ENCODE measurements at regions not wholly inside any gene's neighbourhood (a gene's known extent, or its start where the extent isn't known, plus 50 kb on each side); places are given as distances from the start of the nearest gene placed in this dataset.

DNA sequence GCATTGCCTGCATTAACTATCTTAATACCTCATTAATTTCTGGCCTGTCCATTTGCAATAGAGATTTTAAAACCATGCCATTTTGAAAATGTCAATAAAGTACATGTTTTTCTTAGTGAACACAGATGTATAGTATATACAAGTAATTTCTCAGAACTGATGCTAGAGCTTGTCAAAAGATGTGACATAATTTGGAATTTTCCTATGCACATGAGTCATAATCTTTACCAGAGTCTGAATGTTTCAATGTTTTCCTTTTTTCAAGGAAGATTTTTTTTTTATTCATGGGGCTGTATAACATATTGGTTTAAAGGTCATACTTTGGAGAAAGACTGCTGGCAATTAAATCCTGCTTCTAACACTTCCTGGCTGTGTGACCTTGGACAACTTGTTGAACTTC is 1347.5 kb upstream of the ADGRB3 start:
- DNase-seq, result no peak

DNA sequence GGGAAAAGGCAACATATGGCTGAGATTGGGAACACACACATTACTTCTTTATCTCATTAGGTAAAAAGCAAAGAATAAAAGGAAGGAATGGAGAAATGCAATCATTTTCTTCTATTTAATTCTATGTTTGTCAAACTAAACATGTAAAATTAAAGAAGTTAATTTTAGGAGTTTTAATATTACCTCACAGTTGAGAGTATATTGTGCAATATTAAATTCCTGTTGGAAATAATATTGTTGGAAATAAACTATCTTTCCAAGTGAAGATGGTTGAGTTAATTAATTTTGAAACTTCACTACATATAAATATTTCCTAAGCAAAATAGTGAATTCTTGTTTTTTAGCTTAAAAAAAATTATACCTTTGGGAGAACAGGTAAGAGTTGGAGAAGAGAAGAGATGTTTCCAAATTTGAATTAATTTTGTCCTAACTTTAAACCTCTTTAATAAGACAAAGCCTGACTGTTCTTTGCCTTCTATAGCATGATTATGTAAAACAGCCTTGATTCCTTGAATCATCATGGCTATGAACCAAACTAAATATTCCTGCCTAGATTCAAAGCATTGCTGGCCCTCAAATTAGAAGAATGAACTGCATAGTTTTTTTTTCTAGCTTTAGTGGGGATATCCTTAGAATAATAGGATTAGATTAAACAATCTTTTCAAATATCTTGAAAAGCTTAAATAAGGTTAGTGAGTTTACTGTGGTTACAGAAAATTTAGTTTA is 1349.1 kb upstream of the ADGRB3 start:
- DNase-seq, result no peak

DNA sequence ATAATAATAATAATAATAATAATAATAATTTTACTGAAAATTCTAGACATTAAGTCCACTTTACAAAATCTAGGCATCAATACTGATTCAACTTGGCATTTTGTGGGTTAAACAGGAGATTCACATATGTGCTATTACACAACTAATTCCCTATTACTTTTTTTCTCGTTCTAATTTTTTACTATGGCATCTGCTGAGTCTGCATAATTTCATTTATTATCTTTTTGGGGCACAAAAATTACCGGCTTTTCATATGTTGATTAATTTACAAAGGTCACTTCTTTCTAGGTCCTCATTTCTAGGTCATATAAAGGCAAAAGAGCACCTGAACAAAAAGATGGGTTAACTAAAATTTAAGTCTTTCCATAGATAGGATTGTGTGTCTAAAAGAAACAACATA is 1357.8 kb upstream of the ADGRB3 start:
- no peak for DNase-seq

DNA sequence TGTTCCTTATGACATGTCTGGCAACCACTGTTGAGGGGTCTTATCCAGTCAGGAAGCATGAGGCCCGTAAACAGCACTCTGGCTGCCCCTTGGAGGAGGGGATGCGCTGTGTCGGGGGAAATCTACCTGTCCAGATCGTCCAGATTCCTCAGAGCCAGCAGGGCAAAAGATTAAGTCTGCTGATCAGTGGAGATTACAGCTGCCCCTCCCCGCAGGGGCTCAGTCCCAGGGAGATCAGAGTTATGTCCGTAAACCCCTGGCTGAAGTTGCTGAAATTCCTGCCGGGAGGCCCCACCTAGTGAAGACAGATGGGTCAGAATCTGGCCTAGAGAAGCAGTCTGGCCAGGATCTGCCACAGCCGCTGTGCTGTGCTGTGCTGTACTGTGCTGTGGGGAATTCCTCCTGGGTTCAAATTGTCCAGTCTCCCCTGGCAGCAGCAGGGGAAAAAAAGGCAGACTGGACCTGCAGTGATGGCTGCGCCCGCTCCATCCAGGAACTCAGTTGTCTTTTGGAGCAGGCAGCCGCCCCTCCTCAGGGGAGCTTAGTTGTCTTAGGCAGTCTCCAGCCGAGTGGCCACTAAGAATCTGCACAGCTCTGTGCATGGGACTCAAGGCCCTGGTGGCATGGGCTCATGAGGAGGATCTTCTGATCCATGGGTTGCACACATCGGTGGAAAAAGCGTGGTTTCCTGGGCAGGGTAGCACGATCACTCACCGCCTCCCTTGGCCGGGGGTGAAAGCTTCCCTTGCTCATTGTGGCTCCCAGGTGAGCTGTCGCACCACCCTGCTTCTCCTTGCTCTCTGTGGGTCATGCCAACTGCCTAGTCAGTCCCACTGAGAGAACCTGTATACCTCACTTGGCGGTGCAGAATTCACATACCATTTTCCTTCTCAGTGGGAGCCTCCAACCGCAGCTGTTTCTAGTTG is 1368.8 kb upstream of the ADGRB3 start:
- DNase-seq, result no peak

DNA sequence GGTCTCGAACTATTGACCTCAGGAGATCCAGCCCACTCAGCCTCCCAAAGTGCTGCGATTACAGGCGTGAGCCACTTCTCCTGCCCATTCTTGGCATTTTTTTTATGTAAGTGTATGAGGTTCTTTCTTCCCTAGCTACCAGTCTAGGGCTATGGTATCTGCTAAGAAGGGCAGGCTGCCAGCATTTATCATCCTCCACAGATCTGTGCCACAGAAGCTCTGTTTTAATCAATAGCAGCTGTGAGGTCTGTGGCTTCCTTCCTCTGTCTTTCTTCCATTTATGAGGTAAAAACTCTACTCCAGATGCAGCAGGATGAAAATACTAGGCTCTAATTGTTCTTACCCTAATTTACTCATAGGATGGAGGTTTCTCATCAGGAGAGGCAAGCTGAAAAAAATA is 1382.4 kb upstream of the ADGRB3 start:
- DNase-seq, result no peak

DNA sequence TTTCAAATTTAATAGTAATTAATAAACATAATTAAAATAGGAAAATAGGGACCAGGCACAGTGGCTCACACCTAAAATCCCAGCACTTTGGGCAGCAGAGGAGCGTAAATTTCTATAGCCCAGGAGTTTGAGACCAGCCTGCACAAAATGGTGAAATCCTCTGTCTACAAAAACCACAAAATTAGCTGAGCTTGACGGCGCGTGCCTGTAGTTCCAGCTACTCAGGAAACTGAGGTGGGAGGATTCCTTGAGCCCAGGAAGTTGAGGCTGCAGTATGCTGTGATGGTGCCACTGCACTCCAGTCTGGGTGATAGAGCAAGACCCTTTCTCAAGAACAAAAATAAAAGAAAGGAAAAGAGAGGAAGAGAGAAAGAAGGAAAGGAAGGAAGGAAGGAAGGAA is 1387.0 kb upstream of the ADGRB3 start:
- no peak for DNase-seq

DNA sequence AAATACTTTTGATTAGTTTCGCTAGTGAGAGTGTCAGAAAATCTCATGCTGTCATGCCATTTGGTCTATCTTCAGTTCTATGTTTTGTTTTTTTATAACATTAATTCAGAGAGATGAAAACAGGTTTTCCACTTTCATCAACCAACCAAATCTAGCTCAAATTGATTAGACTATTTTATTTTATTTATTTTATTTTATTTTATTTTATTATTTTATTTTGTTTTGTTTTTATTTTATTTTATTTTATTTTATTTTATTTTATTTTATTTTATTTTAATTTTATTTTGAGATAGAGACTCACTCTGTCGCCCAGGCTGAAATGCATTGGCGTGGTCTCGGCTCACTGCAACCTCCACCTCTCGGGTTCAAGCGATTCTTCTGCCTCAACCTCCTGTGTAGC is 1391.0 kb upstream of the ADGRB3 start:
- DNase-seq, result no peak

DNA sequence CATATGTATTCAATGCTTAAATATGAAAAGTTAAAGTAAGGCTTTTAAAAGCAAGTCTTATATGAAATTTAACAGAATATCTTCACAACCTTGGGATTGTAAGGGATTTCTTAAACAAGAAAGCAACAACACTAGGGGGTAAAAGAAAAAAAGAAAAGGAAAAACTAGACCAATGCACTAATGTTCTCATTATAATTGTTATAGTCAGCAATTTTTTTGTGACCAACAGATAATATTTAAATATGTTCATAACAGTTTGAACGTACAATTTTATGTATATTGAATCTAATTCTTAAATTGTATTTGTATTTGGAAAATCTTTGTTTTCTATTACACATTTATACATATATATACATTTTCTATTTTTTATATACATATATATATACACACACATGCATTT is 1397.8 kb upstream of the ADGRB3 start:
- no peak for DNase-seq

DNA sequence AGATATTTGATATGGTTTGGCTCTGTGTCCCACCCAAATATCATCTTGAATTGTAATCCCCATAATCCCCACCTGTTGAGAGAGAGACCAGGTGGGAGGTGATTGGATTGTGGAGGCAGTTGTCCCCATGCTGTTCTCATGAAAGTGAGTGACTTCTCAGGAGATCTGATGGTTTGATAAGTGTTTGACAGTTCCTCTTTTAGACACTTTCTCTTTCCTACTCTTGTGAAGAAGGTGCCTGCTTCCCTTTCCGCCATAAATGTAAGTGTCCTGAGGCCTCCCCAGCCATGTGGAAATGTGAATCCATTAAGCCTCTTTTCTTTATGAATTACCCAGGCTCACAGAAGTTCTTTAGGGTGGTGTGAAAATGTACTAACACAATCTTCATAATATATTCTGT is 1404.0 kb upstream of the ADGRB3 start:
- DNase-seq, result no peak

DNA sequence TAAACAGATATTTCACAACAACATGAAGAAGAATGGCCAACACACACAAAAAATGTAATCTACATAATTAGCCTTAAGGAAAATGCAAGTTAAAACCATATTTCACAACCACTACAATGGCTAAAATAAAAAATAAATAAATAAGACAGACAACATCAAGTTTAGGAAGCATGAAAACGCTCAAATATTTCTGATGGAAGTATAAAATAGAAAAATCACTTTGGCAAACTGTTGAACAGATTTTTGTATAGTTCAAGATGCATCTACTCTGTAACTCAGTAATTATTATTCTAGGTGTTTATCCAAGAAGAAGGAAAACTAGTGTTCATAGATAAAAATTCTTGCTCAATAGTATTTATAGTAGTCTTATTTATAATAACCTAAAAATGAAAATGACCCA is 1410.1 kb upstream of the ADGRB3 start:
- no peak for DNase-seq

DNA sequence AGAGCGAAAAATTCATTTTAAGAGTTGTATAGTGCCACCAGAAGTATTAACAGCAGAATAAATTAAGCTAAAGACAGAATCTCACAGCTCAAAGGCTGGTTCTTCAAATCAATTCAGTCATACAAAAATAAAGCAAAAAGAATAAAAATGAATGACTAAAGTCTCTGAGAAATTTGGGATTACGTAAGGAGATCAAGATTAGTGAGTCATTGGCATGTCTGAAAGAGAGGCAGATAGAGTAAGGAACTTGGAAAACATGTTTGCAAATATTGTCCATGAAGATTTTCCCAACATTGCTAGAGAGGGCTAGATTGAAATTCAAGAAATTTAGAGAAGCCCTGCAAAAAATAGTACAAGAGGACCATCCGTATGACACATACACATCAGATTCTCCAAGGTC is 1413.9 kb upstream of the ADGRB3 start:
- no peak for DNase-seq

DNA sequence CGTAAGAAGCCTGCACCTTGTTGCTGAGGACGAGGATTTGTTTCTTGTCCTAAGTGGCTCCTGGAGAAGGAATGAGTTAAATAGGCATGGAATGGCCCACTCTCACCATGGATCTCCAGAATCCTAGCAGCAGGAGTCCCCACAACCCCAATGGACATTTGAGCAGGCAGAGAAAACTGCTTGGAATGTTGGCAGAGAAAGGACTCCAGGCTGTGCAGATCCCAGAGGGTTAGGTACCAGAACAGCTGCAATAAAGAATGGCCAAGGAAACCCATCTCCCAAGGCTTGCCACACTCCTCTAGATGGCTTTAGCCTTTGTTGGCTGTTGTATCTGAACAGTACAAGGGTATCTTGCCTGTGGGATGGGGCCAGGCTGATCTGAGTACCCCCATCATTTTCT is 1415.7 kb upstream of the ADGRB3 start:
- DNase-seq, result no peak

DNA sequence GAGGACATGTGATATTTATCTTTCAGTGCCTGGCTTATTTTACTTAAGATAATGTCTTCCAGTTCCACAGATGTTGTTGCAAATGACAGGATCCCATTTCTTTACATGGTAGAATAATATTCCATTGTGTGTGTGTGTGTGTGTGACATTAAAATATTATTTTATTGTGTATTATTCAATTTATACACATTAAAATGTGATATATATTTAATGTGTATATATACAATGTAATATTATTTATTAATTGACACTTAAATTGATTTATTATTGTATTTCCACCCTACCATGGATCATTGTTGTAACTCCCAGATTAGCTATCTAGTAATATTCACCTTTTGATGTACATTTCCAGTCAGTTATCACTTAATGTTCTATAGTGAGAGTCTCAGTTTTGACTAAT is 1422.5 kb upstream of the ADGRB3 start:
- DNase-seq, result no peak

DNA sequence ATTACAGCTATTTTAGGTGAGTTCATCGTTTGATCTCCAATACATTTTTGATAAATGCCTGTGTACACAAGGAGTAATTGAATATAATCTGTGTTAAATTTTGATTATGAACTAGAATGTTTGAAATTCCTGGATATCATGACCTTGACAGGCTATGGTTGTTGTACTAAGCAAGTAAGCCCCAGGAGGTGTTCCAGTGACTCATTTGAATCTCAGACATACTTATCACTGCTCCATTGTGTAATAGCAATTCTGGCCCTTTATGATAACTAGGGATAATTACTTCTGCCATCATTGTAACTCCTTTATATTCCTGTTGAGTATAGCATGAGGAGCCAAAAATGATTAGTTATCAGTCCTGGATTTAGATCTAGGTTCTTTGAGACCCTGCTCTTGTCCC is 1424.6 kb upstream of the ADGRB3 start:
- DNase-seq, result no peak

DNA sequence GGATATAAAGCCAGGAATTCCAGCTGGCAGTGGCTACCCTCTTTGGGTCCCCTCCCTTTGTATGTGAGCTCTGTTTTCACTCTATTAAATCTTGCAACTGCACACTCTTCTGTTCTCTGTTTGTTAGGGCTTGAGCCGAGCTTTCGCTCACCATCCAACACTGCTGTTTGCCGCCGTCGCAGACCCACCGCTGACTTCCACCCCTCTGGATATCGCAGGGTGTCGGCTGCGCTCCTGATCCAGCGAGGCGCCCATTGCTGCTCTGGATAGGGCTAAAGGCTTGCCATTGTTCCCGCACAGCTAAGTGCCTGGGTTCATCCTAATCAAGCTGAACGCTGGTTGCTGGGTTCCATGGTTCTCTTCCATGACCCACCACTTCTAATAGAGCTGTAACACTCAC is 1433.5 kb upstream of the ADGRB3 start:
- no peak for DNase-seq

DNA sequence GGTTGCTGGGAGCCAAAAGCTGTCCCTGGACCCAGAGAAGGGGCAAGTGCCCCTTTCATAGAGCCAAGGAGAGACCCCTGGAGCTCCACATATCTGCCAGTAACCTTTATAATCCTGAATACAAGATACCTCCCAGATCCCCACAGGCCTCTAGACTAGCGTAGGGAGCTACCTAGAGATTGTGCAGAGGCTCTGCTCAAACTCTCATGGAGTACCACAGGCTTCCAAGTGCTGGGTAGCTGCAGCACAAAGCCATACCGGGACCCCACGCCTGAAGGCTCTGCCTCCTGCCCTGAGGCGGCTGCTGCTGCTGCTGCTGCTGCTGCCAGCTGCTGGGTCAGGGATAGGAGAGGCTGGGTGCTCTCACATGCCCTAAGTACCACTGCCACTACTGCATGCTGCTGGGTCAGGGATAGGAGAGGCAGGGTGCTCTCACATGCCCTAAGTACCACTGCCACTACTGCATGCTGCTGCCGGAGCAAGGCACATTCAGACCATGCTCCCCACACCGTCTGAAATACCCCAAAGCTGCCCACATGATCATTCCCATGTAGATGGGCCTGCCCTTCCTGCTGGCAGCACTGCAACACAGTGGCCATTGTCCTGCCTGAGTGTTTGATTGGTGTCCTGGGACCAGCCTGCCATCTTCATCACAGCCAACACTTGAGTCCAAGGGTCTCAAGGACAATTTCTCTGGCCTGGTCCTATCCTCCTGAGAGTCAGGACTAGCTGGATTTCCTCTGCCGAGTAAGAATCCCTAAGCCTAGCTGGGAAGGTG is 1434.3 kb upstream of the ADGRB3 start:
- DNase-seq, result no peak

DNA sequence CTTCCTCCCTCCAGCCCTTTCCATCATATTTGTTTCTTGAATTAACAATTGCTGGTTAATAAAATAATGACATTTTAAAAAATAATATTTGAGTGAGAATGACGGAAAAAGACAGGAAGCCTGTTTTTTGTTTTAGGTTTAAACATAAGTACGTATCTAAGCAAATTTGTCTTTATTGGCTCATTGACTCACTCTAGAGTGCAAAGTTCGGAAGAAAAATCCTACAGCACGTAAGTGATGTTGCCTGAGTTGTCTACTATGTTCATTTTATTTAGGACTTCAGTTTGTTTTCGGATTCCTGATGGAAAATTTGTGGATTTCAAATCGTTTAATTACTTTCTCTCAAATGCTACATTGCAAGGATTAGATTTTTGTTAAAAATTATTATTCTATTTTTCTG is 1435.7 kb upstream of the ADGRB3 start:
- DNase-seq, result no peak

DNA sequence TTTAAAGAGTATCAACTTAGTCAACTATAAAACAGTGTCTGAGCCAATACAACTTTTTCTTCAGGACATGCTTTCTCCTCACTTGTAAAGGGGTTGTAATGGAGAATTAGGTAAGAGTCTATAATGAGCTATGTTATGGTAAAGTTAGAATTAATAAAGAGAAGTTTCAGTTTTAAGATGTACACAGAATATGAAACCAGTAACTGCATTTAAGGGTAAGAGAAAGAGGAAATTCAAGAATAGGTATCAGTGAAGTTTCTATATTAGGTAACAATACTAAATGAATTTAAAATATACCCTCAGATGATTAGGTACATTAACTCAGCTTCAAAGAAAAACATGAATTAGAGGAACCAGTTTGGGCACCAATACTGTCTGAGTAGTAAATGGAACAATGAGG is 1444.3 kb upstream of the ADGRB3 start:
- DNase-seq, result no peak

DNA sequence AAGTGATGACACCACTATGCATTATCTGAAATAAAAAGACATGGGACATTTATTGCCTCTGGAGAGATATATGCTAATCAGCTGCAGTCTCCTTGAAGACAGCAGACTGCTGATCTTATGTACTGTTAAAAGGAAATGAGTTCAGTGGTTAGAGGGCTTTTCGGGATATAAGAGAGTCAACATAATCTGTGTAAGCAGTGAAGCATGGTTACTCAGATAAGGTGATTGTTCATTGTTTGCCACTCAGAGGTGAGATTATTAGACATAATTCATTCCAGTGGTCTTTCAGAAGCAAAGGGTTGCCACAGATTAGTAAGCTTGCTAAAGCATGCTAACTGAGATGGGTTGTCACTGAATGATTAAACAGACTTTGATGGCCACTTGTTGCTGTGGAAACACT is 1450.7 kb upstream of the ADGRB3 start:
- DNase-seq, result no peak

DNA sequence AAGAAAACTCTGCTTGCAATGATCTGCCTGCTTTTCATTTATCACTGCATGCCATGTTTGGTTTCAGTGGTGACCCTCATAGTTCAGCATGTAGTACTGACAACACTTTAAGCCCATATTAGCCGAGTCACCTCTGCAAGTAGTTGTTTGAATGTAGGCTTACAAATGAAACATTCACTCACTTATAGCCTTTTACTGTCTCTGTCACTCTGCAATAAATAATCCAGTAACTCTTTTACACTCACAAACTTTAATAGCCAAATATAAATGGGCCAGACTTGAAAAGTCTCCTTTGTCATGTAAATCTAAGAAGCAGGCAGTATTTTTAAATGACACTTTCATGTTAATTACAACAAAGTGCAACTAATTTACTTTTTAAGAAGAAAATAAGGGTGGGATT is 1460.0 kb upstream of the ADGRB3 start:
- no peak for DNase-seq

DNA sequence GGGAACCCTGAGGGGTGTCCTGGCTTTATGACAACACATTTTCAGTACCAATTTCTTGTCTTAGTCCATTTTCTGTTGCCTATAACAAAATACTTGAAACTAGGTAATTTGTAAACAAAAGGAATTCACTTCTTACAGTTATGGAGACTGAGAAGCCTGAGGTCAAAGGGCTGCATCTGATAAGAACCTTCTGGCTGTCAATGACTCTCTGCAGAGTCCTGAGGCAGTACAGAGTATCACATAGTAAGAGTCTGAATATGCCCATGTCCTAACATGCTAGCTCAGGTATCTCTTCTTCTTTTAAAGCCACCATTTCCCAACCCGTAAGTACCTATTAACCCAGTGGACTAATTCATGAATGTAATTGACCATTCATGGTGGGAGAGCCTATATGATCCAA is 1458.6 kb upstream of the EYS start:
- no peak for DNase-seq

DNA sequence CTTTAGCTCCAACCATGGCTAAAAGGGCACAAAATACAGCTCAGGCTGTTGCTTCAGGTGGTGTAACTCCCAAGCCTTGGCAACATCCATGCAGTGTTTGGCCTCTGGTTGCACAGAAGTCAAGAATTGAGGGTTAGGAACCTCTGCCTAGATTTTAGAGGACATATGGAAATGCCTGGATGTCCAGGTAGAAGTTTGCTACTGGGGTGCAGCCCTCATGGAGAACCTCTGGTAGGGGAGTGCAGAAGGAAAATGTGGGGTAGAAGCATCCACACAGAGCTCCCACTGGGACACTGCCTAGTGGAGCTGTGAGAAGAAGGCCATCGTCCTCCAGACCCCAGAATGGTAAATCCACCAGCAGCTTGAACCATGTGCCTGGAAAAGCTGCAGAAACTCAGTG is 1453.8 kb upstream of the EYS start:
- no peak for DNase-seq

DNA sequence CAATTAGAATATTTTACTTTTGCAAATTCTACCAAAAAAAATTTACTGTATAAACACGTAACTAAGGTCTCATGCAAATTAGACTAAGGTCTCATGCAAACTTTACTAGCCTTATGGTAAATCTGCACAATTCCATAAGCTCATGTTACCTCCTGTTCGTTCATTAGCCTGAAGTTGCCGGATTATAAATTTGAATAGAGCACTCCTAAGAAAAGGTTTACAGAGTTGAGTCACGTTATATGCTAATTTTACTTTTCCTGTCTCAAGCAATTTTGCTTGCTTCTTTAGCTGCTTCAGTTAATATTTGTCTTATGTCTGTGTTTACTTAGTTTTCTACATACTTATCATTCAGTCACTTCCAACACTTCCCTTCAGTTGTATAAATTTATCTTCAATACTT is 1434.0 kb upstream of the EYS start:
- DNase-seq, result no peak

DNA sequence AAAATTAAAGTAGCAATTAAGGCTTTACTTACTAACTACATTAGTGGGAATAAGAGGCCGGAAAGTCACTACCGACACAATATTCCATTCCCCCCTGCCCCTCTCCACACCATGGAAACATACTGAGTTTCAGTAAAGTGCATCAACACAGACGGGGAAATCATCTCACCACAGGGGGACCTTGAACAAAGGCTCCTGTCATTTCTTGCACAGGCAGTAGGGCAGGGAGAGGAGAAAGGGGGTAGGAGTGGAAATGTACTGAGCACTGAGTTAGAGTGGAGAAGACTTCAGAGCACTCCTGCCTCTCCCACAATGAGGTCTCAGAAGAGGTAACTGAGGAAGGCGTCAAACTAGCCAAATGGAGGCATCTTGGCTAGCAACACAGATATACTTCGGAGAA is 1426.9 kb upstream of the EYS start:
- DNase-seq, result no peak
